ENCODE measurements at regions not wholly inside any gene's neighbourhood (a gene's known extent, or its start where the extent isn't known, plus 50 kb on each side); places are given as distances from the start of the nearest gene placed in this dataset.

GRCh38 chr19:31970027-31970461, 375.4 kb upstream of the ZNF507 start:
- H2BK5ac ChIP-seq (ENCODE audit: low read length) = no peak overlapping the region
- no peak overlapping the region for H3K4me2 ChIP-seq (ENCODE audit: insufficient read depth, low read length, poor library complexity, severe bottlenecking)
- no peak overlapping the region for H3K4me3 ChIP-seq (ENCODE audit: low read length in 2 of 2)
- DNase-seq (ENCODE audit: low spot score) = no peak
- H3K18ac ChIP-seq (ENCODE audit: low read length) = no peak overlapping the region
- H4K91ac ChIP-seq (ENCODE audit: low read depth, low read length, poor library complexity) = no peak overlapping the region
- no peaks in the 10 kb centered on the region for H3K79me1 ChIP-seq (ENCODE audit: low read depth, low read length)
- peaks cover 0 to 2% of the 10 kb centered on the region in 2 donors for H3K9me3 ChIP-seq (replicated peaks in 1 of 2; ENCODE audit: control insufficient read depth in 2 of 2, insufficient read depth in 1 of 2, low read depth in 1 of 2, low read length in 2 of 2)
- H2AK5ac ChIP-seq (ENCODE audit: low read depth, low read length) = no peak overlapping the region
- H3K23ac ChIP-seq (ENCODE audit: low read depth, low read length, poor library complexity) = no peak overlapping the region
- H2BK120ac ChIP-seq (ENCODE audit: low read depth, low read length) = no peak overlapping the region
- no peak overlapping the region for H2AFZ ChIP-seq (ENCODE audit: low read length)
- H3K27ac ChIP-seq (replicated peaks; ENCODE audit: low read length) = no peak overlapping the region
- no peak overlapping the region for H3K9ac ChIP-seq (ENCODE audit: low read depth, low read length, poor library complexity)
- H4K8ac ChIP-seq (ENCODE audit: low read depth, low read length) = no peak overlapping the region
- H3K4me1 ChIP-seq (ENCODE audit: control insufficient read depth in 2 of 2, insufficient read depth in 1 of 2, low read depth in 1 of 2, low read length in 2 of 2) = no peaks in the 10 kb centered on the region
- H3K36me3 ChIP-seq (replicated peaks in 1 of 2; ENCODE audit: control insufficient read depth in 2 of 2, insufficient read depth in 2 of 2, low read length in 2 of 2) = no peaks in the 10 kb centered on the region
- H3K27me3 ChIP-seq (ENCODE audit: control insufficient read depth in 3 of 3, insufficient read depth in 3 of 3, low read depth in 1 of 3, low read length in 3 of 3) = no peaks in the 10 kb centered on the region
- no peak overlapping the region for H2BK12ac ChIP-seq (ENCODE audit: low read length)
- no CpG with 5 or more reads among the region's 2 CpGs for WGBS, 2 donors (ENCODE audit: extremely low coverage in 2 of 2, insufficient read length in 2 of 2, insufficient replicate concordance in 1 of 2)
- H2BK15ac ChIP-seq (ENCODE audit: low read length) = no peak overlapping the region
- H3K4ac ChIP-seq (ENCODE audit: low read length) = no peak overlapping the region
- H3K14ac ChIP-seq (ENCODE audit: low read length) = no peak overlapping the region

GRCh38 chr19:31974290-31974689, 371.1 kb upstream of the ZNF507 start:
- H3K9me3 ChIP-seq (replicated peaks in 1 of 2; ENCODE audit: control insufficient read depth in 2 of 2, insufficient read depth in 1 of 2, low read depth in 1 of 2, low read length in 2 of 2) = peaks cover 0 to 2% of the 10 kb centered on the region in 2 donors
- no peak overlapping the region for H3K4me3 ChIP-seq (ENCODE audit: low read length in 2 of 2)
- H4K91ac ChIP-seq (ENCODE audit: low read depth, low read length, poor library complexity) = no peak overlapping the region
- no peak overlapping the region for H2BK15ac ChIP-seq (ENCODE audit: low read length)
- no peaks in the 10 kb centered on the region for H3K36me3 ChIP-seq (replicated peaks in 1 of 2; ENCODE audit: control insufficient read depth in 2 of 2, insufficient read depth in 2 of 2, low read length in 2 of 2)
- H3K18ac ChIP-seq (ENCODE audit: low read length) = no peak overlapping the region
- no peak overlapping the region for H3K23ac ChIP-seq (ENCODE audit: low read depth, low read length, poor library complexity)
- H3K4ac ChIP-seq (ENCODE audit: low read length) = no peak overlapping the region
- no peaks in the 10 kb centered on the region for H3K4me1 ChIP-seq (ENCODE audit: control insufficient read depth in 2 of 2, insufficient read depth in 1 of 2, low read depth in 1 of 2, low read length in 2 of 2)
- no peak overlapping the region for H3K14ac ChIP-seq (ENCODE audit: low read length)
- no peak overlapping the region for H2AK5ac ChIP-seq (ENCODE audit: low read depth, low read length)
- H2BK5ac ChIP-seq (ENCODE audit: low read length) = no peak overlapping the region
- DNase-seq (ENCODE audit: low spot score) = no peak
- H3K4me2 ChIP-seq (ENCODE audit: insufficient read depth, low read length, poor library complexity, severe bottlenecking) = no peak overlapping the region
- H2BK12ac ChIP-seq (ENCODE audit: low read length) = no peak overlapping the region
- no peak overlapping the region for H2AFZ ChIP-seq (ENCODE audit: low read length)
- H3K27me3 ChIP-seq (ENCODE audit: control insufficient read depth in 3 of 3, insufficient read depth in 3 of 3, low read depth in 1 of 3, low read length in 3 of 3) = no peaks in the 10 kb centered on the region
- no peak overlapping the region for H2BK120ac ChIP-seq (ENCODE audit: low read depth, low read length)
- no CpG with 5 or more reads among the region's 4 CpGs for WGBS, 2 donors (ENCODE audit: extremely low coverage in 2 of 2, insufficient read length in 2 of 2, insufficient replicate concordance in 1 of 2)
- H3K9ac ChIP-seq (ENCODE audit: low read depth, low read length, poor library complexity) = no peak overlapping the region
- no peaks in the 10 kb centered on the region for H3K79me1 ChIP-seq (ENCODE audit: low read depth, low read length)
- H3K27ac ChIP-seq (replicated peaks; ENCODE audit: low read length) = no peak overlapping the region
- no peak overlapping the region for H4K8ac ChIP-seq (ENCODE audit: low read depth, low read length)

DNA sequence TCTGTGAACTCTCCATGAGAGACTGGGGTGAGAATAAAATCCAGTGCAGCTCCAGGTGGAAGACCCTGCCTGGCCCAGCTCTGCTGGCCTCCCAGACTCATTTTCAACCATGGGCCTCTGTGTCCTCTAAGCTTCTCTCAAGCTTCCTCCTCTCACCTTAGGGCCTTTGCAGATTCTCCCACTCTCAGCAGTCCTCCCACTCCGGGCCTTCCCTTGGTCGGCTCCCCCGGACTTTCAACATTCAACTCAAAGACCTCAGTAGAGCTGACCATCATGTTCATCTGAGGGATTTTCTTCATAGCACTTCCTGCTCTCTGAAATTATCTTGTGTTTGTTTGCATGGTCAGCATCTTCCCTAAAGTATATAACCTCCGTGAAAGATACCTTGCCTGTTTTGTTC, 370.5 kb upstream of the ZNF507 start:
- Histone ChIP-seq H2BK5ac (ENCODE audit: low read length) (no peak overlapping the region), H2BK15ac (ENCODE audit: low read length) (no peak overlapping the region), H3K36me3 (replicated peaks in 1 of 2; ENCODE audit: control insufficient read depth in 2 of 2, insufficient read depth in 2 of 2, low read length in 2 of 2) (no peaks in the 10 kb centered on the region), H3K4me2 (ENCODE audit: insufficient read depth, low read length, poor library complexity, severe bottlenecking) (no peak overlapping the region), H4K8ac (ENCODE audit: low read depth, low read length) (no peak overlapping the region), H3K9ac (ENCODE audit: low read depth, low read length, poor library complexity) (no peak overlapping the region), H3K27me3 (ENCODE audit: control insufficient read depth in 3 of 3, insufficient read depth in 3 of 3, low read depth in 1 of 3, low read length in 3 of 3) (no peaks in the 10 kb centered on the region), H4K91ac (ENCODE audit: low read depth, low read length, poor library complexity) (no peak overlapping the region), H3K18ac (ENCODE audit: low read length) (no peak overlapping the region), H2AFZ (ENCODE audit: low read length) (no peak overlapping the region), H3K23ac (ENCODE audit: low read depth, low read length, poor library complexity) (no peak overlapping the region), H3K27ac (replicated peaks; ENCODE audit: low read length) (no peak overlapping the region), H3K14ac (ENCODE audit: low read length) (no peak overlapping the region), H2AK5ac (ENCODE audit: low read depth, low read length) (no peak overlapping the region), H3K9me3 (replicated peaks in 1 of 2; ENCODE audit: control insufficient read depth in 2 of 2, insufficient read depth in 1 of 2, low read depth in 1 of 2, low read length in 2 of 2) (peaks cover 0 to 2% of the 10 kb centered on the region in 2 donors), H3K79me1 (ENCODE audit: low read depth, low read length) (no peaks in the 10 kb centered on the region), H2BK120ac (ENCODE audit: low read depth, low read length) (no peak overlapping the region), H3K4me3 (ENCODE audit: low read length in 2 of 2) (no peak overlapping the region), H2BK12ac (ENCODE audit: low read length) (no peak overlapping the region), H3K4me1 (ENCODE audit: control insufficient read depth in 2 of 2, insufficient read depth in 1 of 2, low read depth in 1 of 2, low read length in 2 of 2) (no peaks in the 10 kb centered on the region), H3K4ac (ENCODE audit: low read length) (no peak overlapping the region)
- no CpG with 5 or more reads among the region's 4 CpGs for WGBS, 2 donors (ENCODE audit: extremely low coverage in 2 of 2, insufficient read length in 2 of 2, insufficient replicate concordance in 1 of 2)
- DNase-seq (ENCODE audit: low spot score) = no peak

DNA sequence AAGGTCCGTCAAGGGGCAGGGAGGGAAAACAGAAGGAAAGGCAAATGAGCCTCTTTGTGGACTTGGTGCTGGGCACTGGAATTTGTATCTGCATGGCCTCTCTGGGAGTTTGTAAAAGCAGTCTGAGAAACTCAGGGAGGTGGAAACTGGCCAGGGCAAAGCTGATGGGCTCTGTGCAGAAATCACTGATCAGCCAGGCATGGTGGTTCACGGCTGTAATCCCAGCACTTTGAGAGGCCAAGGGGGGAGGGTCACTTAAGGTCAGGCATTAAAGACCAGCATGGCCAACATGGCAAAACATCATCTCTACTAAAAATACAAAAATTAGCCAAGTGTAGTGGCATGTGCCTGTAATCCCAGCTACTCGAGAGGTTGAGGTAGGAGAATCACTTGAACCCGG, 369.9 kb upstream of the ZNF507 start:
- WGBS, 2 donors (ENCODE audit: extremely low coverage in 2 of 2, insufficient read length in 2 of 2, insufficient replicate concordance in 1 of 2) = no CpG with 5 or more reads among the region's 4 CpGs
- no peak overlapping the region for H4K91ac ChIP-seq (ENCODE audit: low read depth, low read length, poor library complexity)
- no peak overlapping the region for H3K4me3 ChIP-seq (ENCODE audit: low read length in 2 of 2)
- H3K36me3 ChIP-seq (replicated peaks in 1 of 2; ENCODE audit: control insufficient read depth in 2 of 2, insufficient read depth in 2 of 2, low read length in 2 of 2) = no peaks in the 10 kb centered on the region
- H2BK15ac ChIP-seq (ENCODE audit: low read length) = no peak overlapping the region
- H3K18ac ChIP-seq (ENCODE audit: low read length) = no peak overlapping the region
- DNase-seq (ENCODE audit: low spot score) = no peak
- H3K4me1 ChIP-seq (ENCODE audit: control insufficient read depth in 2 of 2, insufficient read depth in 1 of 2, low read depth in 1 of 2, low read length in 2 of 2) = no peaks in the 10 kb centered on the region
- H3K4me2 ChIP-seq (ENCODE audit: insufficient read depth, low read length, poor library complexity, severe bottlenecking) = no peak overlapping the region
- no peak overlapping the region for H2BK5ac ChIP-seq (ENCODE audit: low read length)
- H2BK120ac ChIP-seq (ENCODE audit: low read depth, low read length) = no peak overlapping the region
- no peaks in the 10 kb centered on the region for H3K79me1 ChIP-seq (ENCODE audit: low read depth, low read length)
- H3K27ac ChIP-seq (replicated peaks; ENCODE audit: low read length) = no peak overlapping the region
- no peak overlapping the region for H3K14ac ChIP-seq (ENCODE audit: low read length)
- no peaks in the 10 kb centered on the region for H3K27me3 ChIP-seq (ENCODE audit: control insufficient read depth in 3 of 3, insufficient read depth in 3 of 3, low read depth in 1 of 3, low read length in 3 of 3)
- no peak overlapping the region for H3K23ac ChIP-seq (ENCODE audit: low read depth, low read length, poor library complexity)
- H4K8ac ChIP-seq (ENCODE audit: low read depth, low read length) = no peak overlapping the region
- H3K9me3 ChIP-seq (replicated peaks in 1 of 2; ENCODE audit: control insufficient read depth in 2 of 2, insufficient read depth in 1 of 2, low read depth in 1 of 2, low read length in 2 of 2) = peaks cover 0 to 2% of the 10 kb centered on the region in 2 donors
- H3K9ac ChIP-seq (ENCODE audit: low read depth, low read length, poor library complexity) = no peak overlapping the region
- no peak overlapping the region for H3K4ac ChIP-seq (ENCODE audit: low read length)
- H2AFZ ChIP-seq (ENCODE audit: low read length) = no peak overlapping the region
- no peak overlapping the region for H2AK5ac ChIP-seq (ENCODE audit: low read depth, low read length)
- no peak overlapping the region for H2BK12ac ChIP-seq (ENCODE audit: low read length)

Data from neuronal stem cell (in vitro differentiated cells).